HG03469 (cell line): ENCODE measurements at regions not wholly inside any gene's neighbourhood (a gene's known extent, or its start where the extent isn't known, plus 50 kb on each side); places are given as distances from the start of the nearest gene placed in this dataset.
"Not testable (repeated sequence)": the region's sequence is repeated elsewhere in the genome, so short reads cannot be mapped to it uniquely, and the experiment has no call there.

Source experiments
- ATAC-seq: cut with Tn5 transposase; IDR thresholded peaks from one replicate; pipeline ENCODE4 v1.9.1; 2021; ENCODE audit warnings: mild to moderate bottlenecking, moderate library complexity, moderate number of reproducible peaks; ENCODE audit not compliant: unreplicated experiment

GRCh38 chr4:180960743-180961401 is 1282.3 kb upstream of the TENM3 start:
- ATAC-seq, result no peak

DNA sequence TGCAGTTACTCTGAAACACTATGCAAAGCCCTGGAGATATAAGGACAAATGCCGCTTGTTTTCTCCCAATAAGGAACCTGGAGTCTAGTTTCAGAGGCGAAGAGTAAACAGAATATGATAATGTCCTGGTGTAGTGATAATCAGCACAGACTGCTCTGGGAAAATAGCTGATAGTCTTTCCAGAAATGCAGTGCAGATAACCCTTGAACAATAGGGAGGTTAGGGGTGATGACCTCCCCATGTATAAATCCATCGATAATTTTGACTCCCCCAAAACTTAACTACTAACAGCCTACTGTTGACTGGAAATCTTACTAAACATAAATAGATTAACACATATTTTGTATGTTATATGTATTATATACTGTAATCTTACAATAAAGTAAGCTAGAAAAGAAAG is 1280.9 kb upstream of the TENM3 start:
- ATAC-seq, result no peak

DNA sequence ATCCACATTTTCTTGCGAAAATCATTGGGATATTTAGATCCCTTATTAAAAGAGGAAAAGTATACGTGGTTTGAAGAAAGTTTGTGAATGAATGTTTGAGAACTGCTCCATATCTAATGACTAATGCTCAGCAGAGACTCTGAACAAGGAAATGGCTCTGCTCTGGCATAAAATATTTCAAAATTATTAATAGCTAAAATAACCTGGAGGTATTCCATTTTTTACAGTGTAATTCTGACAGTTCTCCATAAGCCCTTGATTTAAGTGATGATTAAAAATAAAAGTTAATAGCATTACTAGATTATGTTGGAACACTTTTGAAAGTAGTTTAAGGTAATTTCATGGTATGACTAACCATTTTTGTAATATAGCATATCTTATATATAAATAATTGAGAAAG is 1276.9 kb upstream of the TENM3 start:
- ATAC-seq, result no peak

- ATAC-seq, result no peak
Observed at GRCh38 chr4:180967936-180968335, 1275.3 kb upstream of the TENM3 start.

- ATAC-seq, result no peak
Observed at GRCh38 chr4:180973894-180974293, 1269.3 kb upstream of the TENM3 start.

DNA sequence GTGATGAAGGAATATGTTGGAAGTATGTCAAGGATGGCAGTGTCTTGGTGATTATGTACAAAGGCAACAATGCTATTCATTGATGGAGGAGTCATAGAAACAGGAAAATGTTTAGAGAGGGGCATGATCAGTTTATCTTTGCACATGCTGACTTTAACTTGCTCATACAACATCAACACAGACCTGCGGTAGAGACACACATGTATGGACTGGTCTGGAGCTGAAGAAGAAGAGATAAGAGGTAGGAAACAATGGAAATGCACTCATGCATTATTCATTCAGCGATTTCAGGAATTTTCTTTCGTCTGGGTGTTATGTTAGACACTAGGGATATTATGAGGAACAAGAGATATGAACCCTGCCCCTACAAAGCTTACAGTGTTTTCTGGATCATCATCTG is 1252.3 kb upstream of the TENM3 start:
- no peak for ATAC-seq

GRCh38 chr4:180993244-180993836 is 1249.9 kb upstream of the TENM3 start:
- no peak for ATAC-seq

- no peak for ATAC-seq
Observed at GRCh38 chr4:180994722-180995121, 1248.5 kb upstream of the TENM3 start.

DNA sequence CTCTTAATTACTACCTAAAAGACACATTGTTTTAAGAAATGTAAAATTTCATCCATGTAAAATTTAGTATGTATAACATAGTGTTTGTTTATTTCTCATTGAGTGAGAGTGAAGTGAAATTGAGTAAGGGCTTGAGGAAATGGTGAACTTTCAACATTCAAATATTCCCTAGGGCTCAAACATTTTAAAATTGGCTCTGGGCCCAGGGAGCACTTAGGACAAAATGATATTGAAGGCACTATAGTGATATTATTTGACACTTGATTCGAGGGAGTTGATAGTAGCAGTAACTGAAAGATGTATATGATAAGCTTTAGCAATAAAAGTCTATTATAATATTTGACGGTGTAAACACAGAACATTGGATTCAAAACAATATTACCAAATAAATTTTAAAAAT is 1244.0 kb upstream of the TENM3 start:
- ATAC-seq, result no peak

- no peak for ATAC-seq
Observed at GRCh38 chr4:181004056-181004455, 1239.1 kb upstream of the TENM3 start.

GRCh38 chr4:181006499-181007260 is 1236.5 kb upstream of the TENM3 start:
- no peak for ATAC-seq

DNA sequence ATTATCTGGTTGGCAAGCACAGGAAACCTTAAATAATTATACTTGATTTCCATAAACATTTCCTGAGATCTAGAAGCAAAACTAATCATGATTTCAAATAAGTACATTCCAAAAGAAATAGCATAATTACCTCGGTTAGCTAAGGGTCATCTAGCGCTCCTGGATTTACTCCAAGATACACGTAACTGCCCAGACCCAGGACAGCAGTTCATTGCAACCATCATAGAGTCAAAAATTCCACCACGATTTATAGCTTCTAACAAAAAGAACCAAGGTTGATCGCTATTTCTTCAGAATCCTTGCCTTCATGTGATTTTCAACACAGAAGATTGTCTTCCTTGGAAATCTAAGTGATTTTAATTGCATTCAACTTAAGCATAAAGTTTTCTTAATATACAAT is 1235.5 kb upstream of the TENM3 start:
- no peak for ATAC-seq

DNA sequence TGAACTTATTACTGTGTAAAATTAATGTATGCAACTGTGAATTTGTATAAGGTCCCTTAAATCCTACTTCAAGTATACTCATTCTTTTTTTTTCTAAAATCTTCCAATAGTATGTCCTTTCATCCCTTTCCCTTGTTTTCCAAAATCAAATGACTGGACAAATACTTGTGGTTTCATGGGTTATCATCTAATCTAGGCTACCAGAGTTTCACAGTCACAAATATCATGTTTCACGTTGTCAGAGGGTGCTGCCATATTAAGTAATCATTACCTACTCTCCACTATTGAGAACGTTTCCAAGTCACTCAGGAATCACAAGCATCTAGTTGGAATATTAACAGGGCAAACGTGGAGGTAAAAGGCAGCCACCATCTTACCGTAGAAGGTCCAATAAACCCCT is 1235.0 kb upstream of the TENM3 start:
- ATAC-seq, result no peak

- no peak for ATAC-seq
Observed at GRCh38 chr4:181013162-181013561, 1230.0 kb upstream of the TENM3 start.

DNA sequence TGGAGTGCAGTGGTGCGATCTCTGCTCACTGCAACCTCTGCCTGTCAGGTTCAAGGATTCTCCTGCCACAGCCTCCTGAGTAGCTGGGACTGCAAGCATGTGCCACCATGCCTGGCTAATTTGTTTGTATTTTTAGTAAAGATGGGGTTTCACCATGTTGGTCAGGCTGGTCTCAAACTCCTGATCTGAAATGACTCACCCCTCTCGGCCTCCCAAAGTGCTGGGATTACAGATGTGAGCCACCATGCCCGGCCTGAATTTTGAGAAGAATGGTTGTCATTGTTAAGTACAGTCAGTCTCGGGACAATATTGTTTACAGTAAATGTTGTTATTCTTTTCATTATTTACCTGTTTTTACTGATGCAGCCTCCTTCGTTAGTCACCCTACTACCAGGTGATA is 1226.2 kb upstream of the TENM3 start:
- ATAC-seq, result no peak

DNA sequence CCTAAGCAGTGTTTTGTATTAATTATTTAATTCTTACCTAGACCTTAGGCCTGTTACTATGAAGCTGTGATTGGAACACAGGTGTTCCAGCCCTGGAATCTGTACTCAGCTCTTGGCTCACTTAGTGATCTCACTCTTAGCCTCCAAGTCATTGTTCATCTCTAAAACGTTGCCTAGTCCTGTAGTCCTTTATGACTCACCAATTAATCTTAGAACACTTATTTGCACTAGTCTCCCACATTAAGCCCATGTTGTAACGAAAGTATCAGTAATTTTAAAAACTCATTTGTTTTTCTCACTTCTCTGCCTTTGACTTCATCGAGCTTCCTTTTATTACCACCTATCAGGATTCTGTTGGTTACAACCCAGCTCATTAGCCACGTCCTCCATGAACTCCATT is 1224.7 kb upstream of the TENM3 start:
- no peak for ATAC-seq

DNA sequence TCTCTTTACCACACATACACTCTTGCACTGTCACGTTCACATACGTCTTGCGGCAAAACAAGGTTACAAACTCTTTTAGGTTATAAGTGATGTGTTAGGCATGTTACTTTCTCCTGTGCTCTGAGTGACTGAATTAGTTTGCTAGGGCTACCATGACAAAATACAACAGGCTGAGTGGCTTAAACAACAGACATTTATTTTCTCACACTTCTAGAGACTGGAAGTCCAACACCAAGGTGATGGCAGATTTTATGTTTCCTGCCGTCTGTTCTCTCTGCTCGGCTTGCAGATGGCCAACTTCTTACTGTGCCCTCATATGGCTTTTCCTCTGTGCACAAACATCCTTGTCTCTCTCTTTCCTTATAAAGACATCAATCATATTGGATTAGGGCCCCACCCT is 1224.3 kb upstream of the TENM3 start:
- ATAC-seq, result no peak

DNA sequence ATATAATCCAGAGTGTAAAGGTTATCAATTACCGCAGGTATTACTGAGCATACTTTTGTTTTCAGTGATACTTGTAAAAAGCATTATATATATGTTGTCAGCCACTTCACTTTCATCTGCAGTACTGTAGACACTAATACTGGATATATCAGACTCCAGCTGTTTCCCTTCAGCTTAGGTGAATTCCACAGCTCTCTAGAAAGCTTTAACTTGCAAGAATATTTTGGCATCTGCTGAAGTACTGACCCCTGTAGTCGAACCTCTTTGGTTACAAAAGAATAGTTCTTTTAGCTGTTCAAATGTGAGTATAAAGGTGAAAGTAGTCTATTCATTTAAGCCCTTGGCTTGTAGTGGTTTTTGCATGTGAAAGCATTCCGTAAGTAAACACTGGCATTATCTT is 1222.7 kb upstream of the TENM3 start:
- no peak for ATAC-seq

GRCh38 chr4:181021213-181021612 is 1222.0 kb upstream of the TENM3 start:
- ATAC-seq, result no peak

DNA sequence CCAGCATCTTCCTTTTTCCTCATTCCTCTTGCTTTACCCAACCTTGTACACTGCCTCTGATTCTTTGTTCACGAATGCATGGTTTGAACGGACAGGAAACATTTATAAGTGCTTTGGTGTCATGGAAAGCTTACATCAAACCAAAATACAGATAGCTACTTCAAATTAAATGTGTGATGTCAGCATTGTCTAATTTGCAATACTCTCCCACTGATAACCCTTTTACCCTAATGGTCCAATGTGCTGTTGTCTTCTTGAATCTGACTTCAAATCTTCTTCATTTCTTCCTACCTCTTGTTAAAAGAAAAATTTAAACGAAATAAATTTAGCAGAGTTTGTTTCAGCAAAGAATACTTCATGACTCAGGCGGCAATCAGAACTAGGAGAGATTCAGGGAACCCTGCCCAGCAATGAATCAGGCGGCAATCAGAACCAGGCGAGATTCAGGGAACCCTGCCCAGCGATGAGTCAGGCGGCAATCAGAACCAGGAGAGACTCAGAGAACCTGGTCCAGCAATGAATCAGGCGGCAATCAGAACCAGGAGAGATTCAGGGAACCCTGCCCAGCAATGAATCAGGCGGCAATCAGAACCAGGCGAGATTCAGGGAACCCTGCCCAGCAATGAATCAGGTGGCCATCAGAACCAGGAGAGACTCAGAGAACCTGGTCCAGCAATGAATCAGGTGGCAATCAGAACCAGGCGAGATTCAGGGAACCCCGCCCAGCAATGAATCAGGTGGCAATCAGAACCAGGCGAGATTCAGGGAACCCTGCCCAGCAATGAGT is 1212.9 kb upstream of the TENM3 start:
- not testable (repeated sequence) for ATAC-seq

GRCh38 chr4:181030961-181031360 is 1212.2 kb upstream of the TENM3 start:
- no peak for ATAC-seq
